Lower lobe of right lung (tissue), 2 donors: ENCODE measurements at regions not wholly inside any gene's neighbourhood (a gene's known extent, or its start where the extent isn't known, plus 50 kb on each side); places are given as distances from the start of the nearest gene placed in this dataset.

Experiments
- ATAC-seq, 2 donors: fragments of 200-7000 bp; cut with Tn5 transposase; one replicate each; pipeline ENCODE4 v1.9.1; 2020 to 2022; ENCODE audit warnings: mild to moderate bottlenecking in 2 of 2, moderate library complexity in 2 of 2
- DNase-seq: peaks from one replicate; pipeline ENCODE4 v3.0.0-alpha.2; 2020
- H3K27ac ChIP-seq: fragments of 200-600 bp; one replicate; pipeline ENCODE4 v1.8.0; 2022
- H3K27me3 ChIP-seq: fragments of 200-600 bp; one replicate; pipeline ENCODE4 v1.8.0; 2022; ENCODE audit warnings: low read depth
- H3K36me3 ChIP-seq: fragments of 200-600 bp; one replicate; pipeline ENCODE4 v1.8.0; 2022; ENCODE audit warnings: mild to moderate bottlenecking
- H3K4me1 ChIP-seq: fragments of 200-600 bp; one replicate; pipeline ENCODE4 v1.8.0; 2022
- H3K4me3 ChIP-seq: fragments of 200-600 bp; one replicate; pipeline ENCODE4 v1.8.0; 2022; ENCODE audit warnings: mild to moderate bottlenecking
- H3K9me3 ChIP-seq: fragments of 200-600 bp; one replicate; pipeline ENCODE4 v1.8.0; 2022
- CTCF ChIP-seq: fragments of 200-600 bp; IDR thresholded peaks from one replicate; pipeline ENCODE4 v1.8.0; 2022; ENCODE audit warnings: antibody characterized with exemption, mild to moderate bottlenecking
- intact Hi-C: fragments of 100-400 bp; cut with DNase I; formaldehyde crosslinking; loops from one replicate; pipeline ENCODE4 v1.11.0; 2022
- donor health status: DM: no; HTN: yes; CAD: no; lungs with severe emphysema.

- Histone ChIP-seq H3K9me3 (no peaks in the 10 kb centered on the region), H3K27me3 (no peaks in the 10 kb centered on the region), H3K4me3 (no peak overlapping the region), H3K27ac (no peak overlapping the region), H3K36me3 (no peaks in the 10 kb centered on the region), H3K4me1 (peaks cover 13% of the 10 kb centered on the region)
- ATAC-seq, result peak; percentile 73 to 92
- DNase-seq, result no peak
- no peak for TF ChIP-seq CTCF
- intact Hi-C loops, result no loop called here
Observed at GRCh38 chr12:126588586-126589249, 1523.5 kb downstream of the AACS start.

GRCh38 chr12:126591533-126591932 lies 1526.3 kb downstream of the AACS start:
- no peaks in the 10 kb centered on the region for H3K36me3 ChIP-seq
- no peak for TF ChIP-seq CTCF
- H3K4me1 ChIP-seq, result peaks cover 13% of the 10 kb centered on the region
- no peak for DNase-seq
- no peak for ATAC-seq
- no peaks in the 10 kb centered on the region for H3K9me3 ChIP-seq
- no peak overlapping the region for H3K27ac ChIP-seq
- no peaks in the 10 kb centered on the region for H3K27me3 ChIP-seq
- intact Hi-C loops, result no loop called here
- no peak overlapping the region for H3K4me3 ChIP-seq

- intact Hi-C loops, result no loop called here
- Histone ChIP-seq H3K9me3 (no peaks in the 10 kb centered on the region), H3K4me1 (no peaks in the 10 kb centered on the region), H3K27ac (no peak overlapping the region), H3K27me3 (no peaks in the 10 kb centered on the region), H3K4me3 (no peak overlapping the region), H3K36me3 (no peaks in the 10 kb centered on the region)
- DNase-seq (no peak), ATAC-seq (no peak)
- no peak for TF ChIP-seq CTCF
Observed at GRCh38 chr12:126601184-126602170, 1536.2 kb downstream of the AACS start.

- Histone ChIP-seq H3K9me3 (no peaks in the 10 kb centered on the region), H3K27me3 (no peaks in the 10 kb centered on the region), H3K27ac (no peak overlapping the region), H3K36me3 (no peaks in the 10 kb centered on the region), H3K4me1 (no peaks in the 10 kb centered on the region), H3K4me3 (no peak overlapping the region)
- intact Hi-C loops, result no loop called here
- TF ChIP-seq CTCF, result no peak
- DNase-seq (no peak), ATAC-seq (no peak)
Observed at GRCh38 chr12:126602612-126603011, 1537.4 kb downstream of the AACS start.

- DNase-seq, result no peak
- ATAC-seq, result no peak
- peaks cover 9% of the 10 kb centered on the region for H3K9me3 ChIP-seq
- no peaks in the 10 kb centered on the region for H3K36me3 ChIP-seq
- H3K27me3 ChIP-seq, result no peaks in the 10 kb centered on the region
- H3K27ac ChIP-seq, result no peak overlapping the region
- TF ChIP-seq CTCF, result no peak
- H3K4me1 ChIP-seq, result no peaks in the 10 kb centered on the region
- H3K4me3 ChIP-seq, result no peak overlapping the region
- intact Hi-C loops, result no loop called here
Observed at GRCh38 chr12:126607157-126607556, 1541.9 kb downstream of the AACS start.
